Astrocyte (in vitro differentiated cells and primary cell): ENCODE measurements at regions not wholly inside any gene's neighbourhood (a gene's known extent, or its start where the extent isn't known, plus 50 kb on each side); places are given as distances from the start of the nearest gene placed in this dataset.

Experiments used
- DNase-seq: peaks from one replicate; pipeline ENCODE4 v3.0.0-alpha.2; 2010; ENCODE audit warnings: low read depth
- FAIRE-seq: peaks from 2 replicates; lab custom pipeline; 2011; peaks lifted over from hg19 to GRCh38; lab: Jason Lieb, UNC
- H2AFZ ChIP-seq: 2 replicates; pipeline ENCODE4 v1.6.0; 2012; ENCODE audit warnings: low read depth, low read length, inconsistent platforms
- H3K27ac ChIP-seq: 2 replicates; pipeline ENCODE4 v1.5.1; 2011; ENCODE audit warnings: low read depth, low read length, inconsistent platforms
- H3K27me3 ChIP-seq: 2 replicates; pipeline ENCODE4 v1.6.0; 2011; ENCODE audit warnings: low read length, inconsistent platforms; ENCODE audit not compliant: insufficient read depth
- H3K36me3 ChIP-seq: 2 replicates; pipeline ENCODE4 v1.5.1; 2011; ENCODE audit warnings: low read length, inconsistent platforms; ENCODE audit not compliant: insufficient read depth
- H3K4me1 ChIP-seq: 2 replicates; pipeline ENCODE4 v1.5.1; 2011; ENCODE audit warnings: low read length, inconsistent platforms; ENCODE audit not compliant: insufficient read depth
- H3K4me2 ChIP-seq: 2 replicates; pipeline ENCODE4 v1.6.0; 2012; ENCODE audit warnings: low read length, inconsistent platforms
- H3K4me3 ChIP-seq: 2 replicates; pipeline ENCODE4 v1.5.1; 2011; ENCODE audit warnings: low read depth, mild to moderate bottlenecking, low read length, inconsistent platforms; ENCODE audit not compliant: insufficient read depth
- H3K79me2 ChIP-seq: 2 replicates; pipeline ENCODE4 v1.6.0; 2012; ENCODE audit warnings: mild to moderate bottlenecking, low read length, inconsistent platforms; ENCODE audit not compliant: insufficient read depth
- H3K9ac ChIP-seq: 2 replicates; pipeline ENCODE4 v1.6.0; 2012; ENCODE audit warnings: mild to moderate bottlenecking, low read length, inconsistent platforms
- H3K9me3 ChIP-seq: 2 replicates; pipeline ENCODE4 v1.5.1; 2012; ENCODE audit warnings: low read depth, mild to moderate bottlenecking, low read length, inconsistent platforms; ENCODE audit not compliant: insufficient read depth
- H4K20me1 ChIP-seq: 2 replicates; pipeline ENCODE4 v1.6.0; 2012; ENCODE audit warnings: low read length, inconsistent platforms; ENCODE audit not compliant: insufficient read depth
- H3K27ac Mint-ChIP-seq: one replicate; pipeline ENCODE4 v1.8.0; 2021; ENCODE audit warnings: mild to moderate bottlenecking, mixed read lengths; ENCODE audit not compliant: unreplicated experiment
- H3K27me3 Mint-ChIP-seq: one replicate; pipeline ENCODE4 v1.8.0; 2021; ENCODE audit warnings: low read depth, mixed read lengths; ENCODE audit not compliant: unreplicated experiment
- H3K36me3 Mint-ChIP-seq: one replicate; pipeline ENCODE4 v1.8.0; 2021; ENCODE audit warnings: low read depth, mixed read lengths; ENCODE audit not compliant: unreplicated experiment
- H3K4me1 Mint-ChIP-seq: one replicate; pipeline ENCODE4 v1.8.0; 2021; ENCODE audit warnings: low read depth, mixed read lengths; ENCODE audit not compliant: unreplicated experiment
- H3K4me3 Mint-ChIP-seq: one replicate; pipeline ENCODE4 v1.8.0; 2021; ENCODE audit warnings: mild to moderate bottlenecking, moderate library complexity, mixed read lengths; ENCODE audit not compliant: unreplicated experiment
- H3K9me3 Mint-ChIP-seq: one replicate; pipeline ENCODE4 v1.8.0; 2021; ENCODE audit warnings: mild to moderate bottlenecking, mixed read lengths; ENCODE audit not compliant: unreplicated experiment
- EZH2 ChIP-seq: IDR thresholded peaks from 2 replicates; pipeline ENCODE4 v1.6.1; 2012; ENCODE audit warnings: mild to moderate bottlenecking, low read length, inconsistent platforms; ENCODE audit not compliant: insufficient read depth
- TF ChIP-seq, protein P1 (sequence below): IDR thresholded peaks from 2 replicates; pipeline ENCODE4 v1.5.1; 2011; ENCODE audit warnings: low read depth, mild to moderate bottlenecking, inconsistent platforms, low read length, moderate library complexity; ENCODE audit not compliant: insufficient read depth

DNA sequence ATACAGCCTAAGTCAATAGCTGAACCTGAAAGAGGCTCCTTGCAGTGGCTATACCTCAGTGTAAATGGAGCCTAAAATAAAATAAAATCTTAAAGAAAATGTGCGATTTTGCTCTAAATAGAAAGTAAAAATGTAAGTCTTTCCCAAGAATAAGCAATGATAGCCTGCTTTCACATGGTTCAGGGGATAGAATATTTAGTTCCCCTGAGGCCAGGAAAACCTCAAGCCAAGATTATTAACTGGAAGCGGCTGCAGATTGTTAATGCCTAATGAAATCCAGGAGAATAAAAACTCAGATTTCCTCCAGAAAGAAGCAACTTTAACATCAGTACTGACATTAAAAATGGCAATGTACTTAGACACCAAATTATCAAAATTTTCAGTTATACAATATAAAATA lies 463.7 kb downstream of the CYLC2 start:
- H3K27ac ChIP-seq, result no peak overlapping the region
- H3K27me3 ChIP-seq, result no peaks in the 10 kb centered on the region
- H2AFZ ChIP-seq, result no peak overlapping the region
- Mint-ChIP-seq H3K27me3 (no peaks in the 10 kb centered on the region), H3K4me3 (no peak overlapping the region), H3K4me1 (no peaks in the 10 kb centered on the region), H3K36me3 (no peaks in the 10 kb centered on the region), H3K27ac (no peak overlapping the region), H3K9me3 (peaks cover 1% of the 10 kb centered on the region)
- no peaks in the 10 kb centered on the region for H3K36me3 ChIP-seq
- H3K4me2 ChIP-seq, result no peak overlapping the region
- H3K4me3 ChIP-seq, result no peak overlapping the region
- no peaks in the 10 kb centered on the region for H3K79me2 ChIP-seq
- H3K9me3 ChIP-seq, result no peaks in the 10 kb centered on the region
- DNase-seq (no peak), FAIRE-seq (no peak)
- no peak overlapping the region for H3K9ac ChIP-seq
- no peaks in the 10 kb centered on the region for H3K4me1 ChIP-seq
- no peak for TF ChIP-seq EZH2
- TF ChIP-seq, protein P1, sequence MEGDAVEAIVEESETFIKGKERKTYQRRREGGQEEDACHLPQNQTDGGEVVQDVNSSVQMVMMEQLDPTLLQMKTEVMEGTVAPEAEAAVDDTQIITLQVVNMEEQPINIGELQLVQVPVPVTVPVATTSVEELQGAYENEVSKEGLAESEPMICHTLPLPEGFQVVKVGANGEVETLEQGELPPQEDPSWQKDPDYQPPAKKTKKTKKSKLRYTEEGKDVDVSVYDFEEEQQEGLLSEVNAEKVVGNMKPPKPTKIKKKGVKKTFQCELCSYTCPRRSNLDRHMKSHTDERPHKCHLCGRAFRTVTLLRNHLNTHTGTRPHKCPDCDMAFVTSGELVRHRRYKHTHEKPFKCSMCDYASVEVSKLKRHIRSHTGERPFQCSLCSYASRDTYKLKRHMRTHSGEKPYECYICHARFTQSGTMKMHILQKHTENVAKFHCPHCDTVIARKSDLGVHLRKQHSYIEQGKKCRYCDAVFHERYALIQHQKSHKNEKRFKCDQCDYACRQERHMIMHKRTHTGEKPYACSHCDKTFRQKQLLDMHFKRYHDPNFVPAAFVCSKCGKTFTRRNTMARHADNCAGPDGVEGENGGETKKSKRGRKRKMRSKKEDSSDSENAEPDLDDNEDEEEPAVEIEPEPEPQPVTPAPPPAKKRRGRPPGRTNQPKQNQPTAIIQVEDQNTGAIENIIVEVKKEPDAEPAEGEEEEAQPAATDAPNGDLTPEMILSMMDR, result no peak
- H4K20me1 ChIP-seq, result no peaks in the 10 kb centered on the region

DNA sequence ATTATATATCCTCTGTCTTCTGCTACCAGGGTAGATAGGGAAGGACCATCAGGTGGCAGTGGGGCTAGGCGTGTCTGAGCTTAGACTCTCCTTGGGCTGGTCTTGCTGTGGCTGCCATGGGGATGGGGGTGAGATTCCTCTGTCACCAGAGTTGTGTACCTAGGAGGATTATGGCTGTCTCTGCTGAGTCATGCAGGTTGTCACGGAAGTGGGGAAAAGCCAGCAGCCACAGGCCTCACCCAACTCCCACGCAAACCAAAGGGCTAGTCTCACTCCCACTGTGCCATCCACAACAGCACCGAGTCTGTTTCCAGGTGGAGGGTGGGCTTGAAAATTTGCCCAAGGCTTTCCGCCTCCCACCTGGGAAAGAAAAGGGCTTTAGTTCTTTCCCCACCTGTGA lies 476.1 kb downstream of the CYLC2 start:
- Histone ChIP-seq H3K4me3 (no peak overlapping the region), H4K20me1 (no peaks in the 10 kb centered on the region), H3K4me2 (no peak overlapping the region), H3K4me1 (no peaks in the 10 kb centered on the region), H3K79me2 (no peaks in the 10 kb centered on the region), H3K9me3 (no peaks in the 10 kb centered on the region), H3K36me3 (no peaks in the 10 kb centered on the region), H2AFZ (no peak overlapping the region), H3K9ac (no peak overlapping the region), H3K27me3 (no peaks in the 10 kb centered on the region), H3K27ac (no peak overlapping the region)
- H3K27ac Mint-ChIP-seq, result no peak overlapping the region
- no peak overlapping the region for H3K4me3 Mint-ChIP-seq
- DNase-seq (no peak), FAIRE-seq (no peak)
- no peaks in the 10 kb centered on the region for H3K27me3 Mint-ChIP-seq
- H3K36me3 Mint-ChIP-seq, result no peaks in the 10 kb centered on the region
- peaks cover 12% of the 10 kb centered on the region for H3K9me3 Mint-ChIP-seq
- H3K4me1 Mint-ChIP-seq, result no peaks in the 10 kb centered on the region
- TF ChIP-seq EZH2, result no peak
- TF ChIP-seq, protein P1, result no peak

DNA sequence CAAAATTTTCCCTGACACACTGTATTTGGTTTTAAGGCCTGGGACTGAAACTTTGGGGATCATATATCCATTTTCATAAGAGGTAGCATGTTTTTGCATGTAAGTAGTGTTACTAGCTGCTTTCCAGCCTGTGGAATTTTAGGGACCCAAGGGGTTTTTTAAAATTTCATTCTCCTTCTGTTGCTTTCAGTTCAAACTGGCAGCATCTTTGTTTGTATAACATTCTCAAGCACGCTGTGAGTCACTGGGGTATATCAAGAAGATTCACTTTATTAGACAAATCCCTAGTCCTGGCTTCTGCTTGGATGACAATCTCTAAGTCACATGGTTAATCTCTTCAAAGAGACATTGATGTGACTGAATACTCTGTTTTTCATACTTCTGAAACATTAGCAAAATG lies 479.0 kb downstream of the CYLC2 start:
- no peaks in the 10 kb centered on the region for H3K36me3 ChIP-seq
- H3K9me3 ChIP-seq, result no peaks in the 10 kb centered on the region
- Mint-ChIP-seq H3K27ac (no peak overlapping the region), H3K4me1 (no peaks in the 10 kb centered on the region), H3K36me3 (no peaks in the 10 kb centered on the region), H3K9me3 (peaks cover 7% of the 10 kb centered on the region), H3K4me3 (no peak overlapping the region), H3K27me3 (no peaks in the 10 kb centered on the region)
- no peak overlapping the region for H2AFZ ChIP-seq
- no peaks in the 10 kb centered on the region for H3K79me2 ChIP-seq
- H4K20me1 ChIP-seq, result no peaks in the 10 kb centered on the region
- no peak for DNase-seq
- no peak overlapping the region for H3K9ac ChIP-seq
- H3K4me3 ChIP-seq, result no peak overlapping the region
- H3K27ac ChIP-seq, result no peak overlapping the region
- H3K4me2 ChIP-seq, result no peak overlapping the region
- no peak for TF ChIP-seq EZH2
- TF ChIP-seq, protein P1, result no peak
- no peak for FAIRE-seq
- no peaks in the 10 kb centered on the region for H3K27me3 ChIP-seq
- H3K4me1 ChIP-seq, result no peaks in the 10 kb centered on the region
